H9 (cell line): ENCODE measurements at regions not wholly inside any gene's neighbourhood (a gene's known extent, or its start where the extent isn't known, plus 50 kb on each side); places are given as distances from the start of the nearest gene placed in this dataset.

ENCODE experiments used
- DNase-seq: peaks from one replicate; pipeline ENCODE4 v3.0.0-alpha.2; 2017
- H2AFZ ChIP-seq: one replicate; pipeline ENCODE4 v1.6.1; 2013; ENCODE audit warnings: mild to moderate bottlenecking, low read length, control low read depth, moderate library complexity
- H2AK5ac ChIP-seq: 2 replicates; pipeline ENCODE4 v1.6.1; 2013; ENCODE audit warnings: low read length, control low read depth, mixed read lengths; ENCODE audit not compliant: insufficient read length
- H2BK120ac ChIP-seq: one replicate; pipeline ENCODE4 v1.6.1; 2013; ENCODE audit warnings: low read depth, mild to moderate bottlenecking, low read length, control low read depth, inconsistent platforms; ENCODE audit not compliant: poor library complexity, severe bottlenecking
- H2BK12ac ChIP-seq: 2 replicates; pipeline ENCODE4 v1.6.1; 2013; ENCODE audit warnings: low read length, control low read depth, mixed read lengths, low read depth; ENCODE audit not compliant: insufficient read length
- H2BK15ac ChIP-seq: 2 replicates; pipeline ENCODE4 v1.6.1; 2013; ENCODE audit warnings: low read depth, low read length, control low read depth
- H2BK20ac ChIP-seq: one replicate; pipeline ENCODE4 v1.6.1; 2013; ENCODE audit warnings: low read depth, mild to moderate bottlenecking, low read length, control low read depth, inconsistent platforms; ENCODE audit not compliant: poor library complexity, severe bottlenecking
- H2BK5ac ChIP-seq: 2 replicates; pipeline ENCODE4 v1.6.1; 2013; ENCODE audit warnings: low read length, control low read depth, mixed read lengths; ENCODE audit not compliant: insufficient read length
- H3K14ac ChIP-seq: 2 replicates; pipeline ENCODE4 v1.6.1; 2013; ENCODE audit warnings: low read length, control low read depth; ENCODE audit not compliant: insufficient read depth
- H3K18ac ChIP-seq: 2 replicates; pipeline ENCODE4 v1.6.1; 2013; ENCODE audit warnings: low read depth, mild to moderate bottlenecking, mixed read lengths, low read length, control low read depth; ENCODE audit not compliant: insufficient read length
- H3K23ac ChIP-seq: 2 replicates; pipeline ENCODE4 v1.6.1; 2013; ENCODE audit warnings: low read length, control low read depth, mixed read lengths, low read depth; ENCODE audit not compliant: insufficient read length
- H3K23me2 ChIP-seq: 2 replicates; pipeline ENCODE4 v1.6.1; 2013; ENCODE audit warnings: low read depth, mild to moderate bottlenecking, mixed read lengths, low read length, control low read depth; ENCODE audit not compliant: insufficient read length, poor library complexity, severe bottlenecking
- H3K27ac ChIP-seq: 2 replicates; pipeline ENCODE4 v1.5.1; 2013; ENCODE audit warnings: low read length, control low read depth, mixed read lengths, low read depth; ENCODE audit not compliant: insufficient read length
- H3K27me3 ChIP-seq: 2 replicates; pipeline ENCODE4 v1.6.1; 2013; ENCODE audit warnings: low read length, control low read depth, inconsistent platforms; ENCODE audit not compliant: insufficient read depth
- H3K4ac ChIP-seq: 2 replicates; pipeline ENCODE4 v1.6.1; 2013; ENCODE audit warnings: low read depth, mild to moderate bottlenecking, control low read depth, inconsistent platforms, low read length, moderate library complexity
- H3K4me1 ChIP-seq: 2 replicates; pipeline ENCODE4 v1.6.1; 2013; ENCODE audit warnings: low read length, control low read depth, inconsistent platforms; ENCODE audit not compliant: insufficient read depth
- H3K4me2 ChIP-seq: 2 replicates; pipeline ENCODE4 v1.6.1; 2013; ENCODE audit warnings: low read length, control low read depth, mixed read lengths; ENCODE audit not compliant: insufficient read length, insufficient read depth
- H3K56ac ChIP-seq: 2 replicates; pipeline ENCODE4 v1.6.1; 2013; ENCODE audit warnings: low read depth, mild to moderate bottlenecking, mixed read lengths, low read length, control low read depth; ENCODE audit not compliant: insufficient read length
- H3K79me1 ChIP-seq: 2 replicates; pipeline ENCODE4 v1.6.1; 2013; ENCODE audit warnings: low read depth, mild to moderate bottlenecking, moderate library complexity, low read length, control low read depth, inconsistent platforms; ENCODE audit not compliant: insufficient read depth, poor library complexity, severe bottlenecking
- H3K79me2 ChIP-seq: 2 replicates; pipeline ENCODE4 v1.6.1; 2013; ENCODE audit warnings: low read length, control low read depth, inconsistent platforms; ENCODE audit not compliant: insufficient read depth
- H3K9ac ChIP-seq: 2 replicates; pipeline ENCODE4 v1.6.1; 2013; ENCODE audit warnings: low read length, control low read depth, mixed read lengths; ENCODE audit not compliant: insufficient read length; ENCODE audit errors: extremely low read depth
- H3K9me3 ChIP-seq: one replicate; pipeline ENCODE4 v1.6.1; 2013; ENCODE audit warnings: low read depth, low read length, inconsistent platforms; ENCODE audit not compliant: control insufficient read depth
- H3T11ph ChIP-seq: one replicate; pipeline ENCODE4 v1.6.1; 2013; ENCODE audit warnings: mild to moderate bottlenecking, low read length, control low read depth, inconsistent platforms
- H4K20me1 ChIP-seq: one replicate; pipeline ENCODE4 v1.6.1; 2013; ENCODE audit not compliant: control insufficient read depth, insufficient read length, insufficient read depth
- H4K5ac ChIP-seq: 2 replicates; pipeline ENCODE4 v1.6.1; 2013; ENCODE audit warnings: low read depth, mild to moderate bottlenecking, mixed read lengths, low read length, control low read depth; ENCODE audit not compliant: insufficient read length
- H4K8ac ChIP-seq: replicated peaks from 2 replicates; pipeline ENCODE4 v1.6.1; 2013; ENCODE audit warnings: low read length, control low read depth, mixed read lengths, low read depth; ENCODE audit not compliant: insufficient read length
- H4K91ac ChIP-seq: 2 replicates; pipeline ENCODE4 v1.6.1; 2013; ENCODE audit warnings: low read depth, mild to moderate bottlenecking, moderate library complexity, mixed read lengths, low read length, control low read depth; ENCODE audit not compliant: insufficient read length
- H3K27ac Mint-ChIP-seq, 3 experiments: 2 replicates in 2 of 3; 3 replicates in 1 of 3; pipeline ENCODE4 v1.8.0; 2020 to 2021; ENCODE audit warnings: mixed read lengths in 3 of 3, mild to moderate bottlenecking in 1 of 3, moderate library complexity in 1 of 3
- H3K27me3 Mint-ChIP-seq: 2 replicates; pipeline ENCODE4 v1.8.0; 2021; ENCODE audit warnings: low read depth, mild to moderate bottlenecking, moderate library complexity, mixed read lengths
- H3K36me3 Mint-ChIP-seq, 3 experiments: 2 replicates in 2 of 3; 3 replicates in 1 of 3; pipeline ENCODE4 v1.8.0; 2020 to 2021; ENCODE audit warnings: low read depth in 3 of 3, mixed read lengths in 3 of 3; ENCODE audit not compliant: insufficient read depth in 1 of 3
- H3K4me1 Mint-ChIP-seq, 2 experiments: 2 replicates each; pipeline ENCODE4 v1.8.0; 2020; ENCODE audit warnings: mixed read lengths in 2 of 2
- H3K4me3 Mint-ChIP-seq, 2 experiments: 2 replicates in 1 of 2; 3 replicates in 1 of 2; pipeline ENCODE4 v1.8.0; 2020 to 2021; ENCODE audit warnings: mild to moderate bottlenecking in 2 of 2, mixed read lengths in 2 of 2, moderate library complexity in 1 of 2
- H3K9me3 Mint-ChIP-seq, 2 experiments: 2 replicates in 1 of 2; 3 replicates in 1 of 2; pipeline ENCODE4 v1.8.0; 2020; ENCODE audit warnings: mild to moderate bottlenecking in 2 of 2, mixed read lengths in 2 of 2, moderate library complexity in 1 of 2
- WGBS: extraction: QIAGEN DNeasy Blood & Tissue Kit; methylation state at CpG from one replicate; pipeline ENCODE4 v1.1.7; 2013; ENCODE audit warnings: missing lambda C conversion rate, low lambda C conversion rate, mixed read lengths; ENCODE audit not compliant: insufficient read length; ENCODE audit errors: extremely low coverage; 5-methylcytosine and 5-hydroxymethylcytosine counted together
- TF ChIP-seq, protein P1 (sequence below): fragments of 200-600 bp; sonication (generic); conservative IDR thresholded peaks from 3 replicates; pipeline ENCODE4 v1.8.0; 2021; ENCODE audit warnings: antibody characterized with exemption, mild to moderate bottlenecking

DNA sequence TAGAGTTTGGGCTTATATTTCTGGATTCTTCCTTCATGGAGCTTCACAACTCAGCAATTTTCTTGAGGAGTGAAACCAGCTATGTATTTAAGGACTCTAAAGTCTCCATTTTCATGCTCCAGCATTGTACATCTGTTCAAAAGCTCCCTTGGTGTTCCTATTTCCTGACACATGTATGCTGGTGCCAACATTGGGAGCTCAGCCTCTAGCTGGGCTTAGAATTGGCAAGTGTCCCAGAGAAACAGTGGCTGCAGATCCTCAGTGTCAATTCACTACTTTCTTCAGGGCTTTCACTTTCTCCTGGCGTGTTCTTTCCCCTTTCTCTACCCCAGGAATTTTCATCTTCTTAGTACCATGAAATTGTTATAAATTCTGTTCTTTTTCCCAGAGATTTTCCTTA, 103.1 kb downstream of the ZNF467 start:
- Histone ChIP-seq H3K79me1 (no peaks in the 10 kb centered on the region), H3T11ph (no peak overlapping the region), H3K27ac (no peak overlapping the region), H3K14ac (no peak overlapping the region), H2BK15ac (no peak overlapping the region), H2AFZ (no peak overlapping the region), H3K23ac (no peak overlapping the region), H3K4ac (no peak overlapping the region), H3K4me1 (no peaks in the 10 kb centered on the region), H4K5ac (no peak overlapping the region), H2AK5ac (no peak overlapping the region), H3K27me3 (no peaks in the 10 kb centered on the region), H2BK12ac (no peak overlapping the region), H3K4me2 (no peak overlapping the region), H3K9ac (no peak overlapping the region), H4K20me1 (no peaks in the 10 kb centered on the region), H2BK5ac (no peak overlapping the region), H3K23me2 (no peaks in the 10 kb centered on the region), H4K8ac (no peak overlapping the region), H4K91ac (no peak overlapping the region), H2BK120ac (no peak overlapping the region), H3K56ac (no peak overlapping the region), H3K79me2 (no peaks in the 10 kb centered on the region), H2BK20ac (no peak overlapping the region), H3K9me3 (no peaks in the 10 kb centered on the region), H3K18ac (no peak overlapping the region)
- WGBS, result no CpG with 5 or more reads among the region's 1 CpG
- H3K36me3 Mint-ChIP-seq, result no peaks in the 10 kb centered on the region
- H3K27ac Mint-ChIP-seq, result no peak overlapping the region
- H3K9me3 Mint-ChIP-seq, result no peaks in the 10 kb centered on the region
- H3K4me1 Mint-ChIP-seq, result peaks cover 0 to 4% of the 10 kb centered on the region in 2 experiments; a peak in 1 of 4 replicates
- H3K4me3 Mint-ChIP-seq, result no peak overlapping the region
- TF ChIP-seq, protein P1, sequence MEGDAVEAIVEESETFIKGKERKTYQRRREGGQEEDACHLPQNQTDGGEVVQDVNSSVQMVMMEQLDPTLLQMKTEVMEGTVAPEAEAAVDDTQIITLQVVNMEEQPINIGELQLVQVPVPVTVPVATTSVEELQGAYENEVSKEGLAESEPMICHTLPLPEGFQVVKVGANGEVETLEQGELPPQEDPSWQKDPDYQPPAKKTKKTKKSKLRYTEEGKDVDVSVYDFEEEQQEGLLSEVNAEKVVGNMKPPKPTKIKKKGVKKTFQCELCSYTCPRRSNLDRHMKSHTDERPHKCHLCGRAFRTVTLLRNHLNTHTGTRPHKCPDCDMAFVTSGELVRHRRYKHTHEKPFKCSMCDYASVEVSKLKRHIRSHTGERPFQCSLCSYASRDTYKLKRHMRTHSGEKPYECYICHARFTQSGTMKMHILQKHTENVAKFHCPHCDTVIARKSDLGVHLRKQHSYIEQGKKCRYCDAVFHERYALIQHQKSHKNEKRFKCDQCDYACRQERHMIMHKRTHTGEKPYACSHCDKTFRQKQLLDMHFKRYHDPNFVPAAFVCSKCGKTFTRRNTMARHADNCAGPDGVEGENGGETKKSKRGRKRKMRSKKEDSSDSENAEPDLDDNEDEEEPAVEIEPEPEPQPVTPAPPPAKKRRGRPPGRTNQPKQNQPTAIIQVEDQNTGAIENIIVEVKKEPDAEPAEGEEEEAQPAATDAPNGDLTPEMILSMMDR, result no peak
- no peak for DNase-seq
- peaks cover 15% of the 10 kb centered on the region for H3K27me3 Mint-ChIP-seq
